Panc1 (cell line): ENCODE measurements at regions not wholly inside any gene's neighbourhood (a gene's known extent, or its start where the extent isn't known, plus 50 kb on each side); places are given as distances from the start of the nearest gene placed in this dataset.

ENCODE experiments used
- ATAC-seq: fragments of 200-7000 bp; cut with Tn5 transposase; 2 replicates; pipeline ENCODE4 v1.9.1; 2020; ENCODE audit warnings: mild to moderate bottlenecking, moderate library complexity
- BruUV-seq: library from RNA; stranded (reverse); fragments of 400-500 nt; replicated peaks from 2 replicates; lab custom pipeline; 2021; lab: Mats Ljungman, UMichigan
- CTCF ChIA-PET: fragments of 300-600 bp; sonication (Branson Sonifier 250); formaldehyde crosslinking; loops from one replicate; lab custom pipeline; 2022; ENCODE audit warnings: antibody characterized with exemption; lab: Charles Lee
- POLR2A ChIA-PET: fragments of 300-600 bp; sonication (Branson Sonifier 250); formaldehyde crosslinking; loops from one replicate; lab custom pipeline; 2022; ENCODE audit warnings: antibody characterized with exemption; lab: Charles Lee
- DNase-seq: peaks from one replicate; pipeline ENCODE4 v3.0.0-alpha.2; 2010; ENCODE audit warnings: low read depth, low spot score
- H3K27ac ChIP-seq: 2 replicates; pipeline ENCODE4 v1.5.1; 2011; ENCODE audit warnings: mild to moderate bottlenecking, low read length, inconsistent platforms
- H3K27me3 ChIP-seq: fragments of 200-500 bp; sonication (Bioruptor generic); 2 replicates; pipeline ENCODE4 v1.6.0; 2014; ENCODE audit warnings: low read length, inconsistent platforms; ENCODE audit not compliant: control insufficient read depth, insufficient read depth
- H3K36me3 ChIP-seq: fragments of 200-500 bp; sonication (Bioruptor generic); 2 replicates; pipeline ENCODE4 v1.5.1; 2014; ENCODE audit warnings: inconsistent platforms, mild to moderate bottlenecking, low read length, moderate library complexity; ENCODE audit not compliant: control insufficient read depth, insufficient read depth
- H3K4me1 ChIP-seq: 2 replicates; pipeline ENCODE4 v1.5.1; 2011; ENCODE audit warnings: inconsistent platforms, mild to moderate bottlenecking, low read length, moderate library complexity; ENCODE audit not compliant: control insufficient read depth, insufficient read depth
- H3K4me3 ChIP-seq, 2 experiments: 2 replicates each; pipeline ENCODE4 v1.5.1; 2011 to 2012; ENCODE audit warnings: low read depth in 2 of 2, low read length in 2 of 2, mild to moderate bottlenecking in 2 of 2, inconsistent platforms in 1 of 2, moderate library complexity in 1 of 2
- H3K9me3 ChIP-seq: fragments of 200-500 bp; sonication (Bioruptor generic); 2 replicates; pipeline ENCODE4 v1.5.1; 2014; ENCODE audit warnings: low read depth, mild to moderate bottlenecking, inconsistent platforms, low read length, moderate library complexity; ENCODE audit not compliant: control insufficient read depth, insufficient read depth
- CTCF ChIP-seq: fragments of 450-650 bp; IDR thresholded peaks from 2 replicates; pipeline ENCODE4 v1.5.1; 2017; ENCODE audit warnings: mild to moderate bottlenecking
- POLR2AphosphoS5 ChIP-seq: IDR thresholded peaks from 2 replicates; pipeline ENCODE4 v1.6.1; 2012; ENCODE audit warnings: mild to moderate bottlenecking, low read depth, low read length, moderate library complexity
- REST ChIP-seq, 2 experiments: IDR thresholded peaks; 2 replicates each; pipeline ENCODE4 v1.6.1; 2011 to 2012; ENCODE audit warnings: low read depth in 2 of 2, control low read depth in 1 of 2, low read length in 1 of 2, mild to moderate bottlenecking in 1 of 2, moderate library complexity in 1 of 2; ENCODE audit not compliant: insufficient read depth in 1 of 2
- SIN3A ChIP-seq: IDR thresholded peaks from 2 replicates; pipeline ENCODE4 v1.6.1; 2012; ENCODE audit warnings: low read depth, mild to moderate bottlenecking, low read length, moderate library complexity, borderline replicate concordance; ENCODE audit not compliant: insufficient read depth
- TCF7L2 ChIP-seq: IDR thresholded peaks from 2 replicates; pipeline ENCODE4 v1.6.1; 2011; ENCODE audit warnings: mild to moderate bottlenecking, low read depth, low read length, inconsistent platforms
- in situ Hi-C: cut with HindIII; loops from 2 replicates; pipeline ENCODE4 v1.10.0; 2016; ENCODE audit warnings: low sequenced_read_pairs, low pct_unique_long_range_greater_than_20kb
- intact Hi-C: fragments of 100-400 bp; cut with micrococcal nuclease; formaldehyde crosslinking; loops from one replicate; pipeline ENCODE4 v1.10.0; 2022; ENCODE audit not compliant: unreplicated experiment

DNA sequence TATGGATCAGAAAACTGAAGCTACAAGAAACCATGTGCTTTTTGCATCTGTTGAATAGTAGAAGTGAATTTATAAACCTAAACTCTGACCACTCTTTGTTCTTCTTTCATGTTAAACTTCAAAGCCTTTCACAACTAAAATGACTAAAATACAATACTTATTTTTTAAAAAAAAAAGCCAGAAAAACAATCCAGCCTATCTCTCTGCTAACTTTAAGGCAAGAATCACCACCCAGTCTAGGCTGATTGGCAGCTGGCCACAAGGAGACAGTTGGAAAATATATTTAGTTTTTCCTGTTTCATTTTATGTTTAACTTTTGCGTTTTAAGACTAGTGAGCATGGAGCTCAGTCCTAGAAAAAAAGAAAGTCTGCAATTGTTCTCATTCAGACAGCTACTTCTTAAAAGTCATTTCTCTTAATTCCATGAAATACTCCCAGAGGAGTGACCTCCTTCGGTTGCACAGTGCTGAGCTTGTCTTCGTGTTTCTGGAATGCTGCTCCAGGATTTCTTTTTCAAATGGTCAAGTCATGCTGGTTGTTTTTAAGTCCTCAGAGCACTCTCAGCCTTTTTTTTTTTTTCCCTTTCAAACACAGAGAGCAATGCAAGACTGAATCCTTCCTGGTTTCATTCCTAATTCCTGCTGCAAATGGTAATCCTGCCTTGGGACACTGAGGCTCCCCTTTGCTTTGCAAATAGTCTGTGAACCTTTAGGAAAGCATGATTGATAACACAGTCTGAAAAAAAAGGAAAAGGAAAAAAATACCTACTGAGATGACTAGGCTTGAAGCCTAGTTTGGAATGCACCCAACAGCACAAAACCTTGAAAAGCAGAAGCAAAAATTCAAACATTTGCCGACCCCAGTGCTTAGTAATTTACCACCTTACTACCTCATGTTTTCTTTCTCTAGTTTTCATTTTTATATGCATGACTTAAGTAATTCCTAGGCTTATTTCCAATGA is 233.3 kb upstream of the DAAM1 start:
- intact Hi-C loops, result no loop called here
- Histone ChIP-seq H3K9me3 (no peaks in the 10 kb centered on the region), H3K4me3 (no peak overlapping the region), H3K36me3 (no peaks in the 10 kb centered on the region), H3K27ac (no peak overlapping the region), H3K27me3 (no peaks in the 10 kb centered on the region), H3K4me1 (no peaks in the 10 kb centered on the region)
- POLR2A ChIA-PET, result no interaction called here
- in situ Hi-C loops, result no loop called here
- TF ChIP-seq TCF7L2, result no peak
- no peak for TF ChIP-seq REST (IDR thresholded peaks at IDR 0.05; ENCODE audit: insufficient read depth in 1 of 2, low read depth in 2 of 2, low read length in 1 of 2)
- no peak for TF ChIP-seq SIN3A
- TF ChIP-seq CTCF, result no peak
- TF ChIP-seq POLR2AphosphoS5, result no peak
- DNase-seq, result no peak
- CTCF ChIA-PET, result no interaction called here
- ATAC-seq, result no peak
- no TSS peak for BruUV-seq

- no peak for TF ChIP-seq POLR2AphosphoS5
- TF ChIP-seq CTCF, result no peak
- no peak for TF ChIP-seq TCF7L2
- no peak for TF ChIP-seq REST (IDR thresholded peaks at IDR 0.05; ENCODE audit: insufficient read depth in 1 of 2, low read depth in 2 of 2, low read length in 1 of 2)
- ChIA-PET POLR2A (no interaction called here), CTCF (no interaction called here)
- Histone ChIP-seq H3K4me1 (no peaks in the 10 kb centered on the region), H3K27me3 (no peaks in the 10 kb centered on the region), H3K9me3 (no peaks in the 10 kb centered on the region), H3K27ac (no peak overlapping the region), H3K36me3 (no peaks in the 10 kb centered on the region), H3K4me3 (no peak overlapping the region)
- ATAC-seq, result no peak
- in situ Hi-C loops, result no loop called here
- BruUV-seq, result no TSS peak
- intact Hi-C loops, result no loop called here
- no peak for DNase-seq
These were observed 227.3 kb upstream of the DAAM1 start for GRCh38 chr14:58961045-58961731.
